ENCODE measurements at regions not wholly inside any gene's neighbourhood (a gene's known extent, or its start where the extent isn't known, plus 50 kb on each side); places are given as distances from the start of the nearest gene placed in this dataset.

DNA sequence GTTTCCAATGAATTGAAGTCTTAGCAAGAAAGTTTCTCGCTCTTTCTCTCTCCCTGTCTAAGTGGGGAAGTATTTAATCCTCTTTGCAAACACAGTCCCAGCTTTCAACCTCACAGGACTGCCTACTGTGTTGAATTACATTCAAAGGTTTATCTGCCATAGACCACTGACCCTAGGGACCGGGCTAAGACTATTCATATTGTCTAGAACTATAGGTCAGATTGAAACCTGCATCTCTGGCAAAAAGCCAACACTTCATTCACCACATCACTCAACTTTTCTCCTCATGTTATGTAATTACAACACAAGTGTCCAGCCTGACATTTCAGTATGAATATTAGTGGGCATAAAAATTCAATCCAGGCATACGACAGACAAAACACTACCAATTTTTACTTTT, 314.7 kb upstream of the RSPO3 start:
- Mint-ChIP-seq H3K4me1 (ENCODE audit: low read depth) (peaks cover 32% of the 10 kb centered on the region), H3K36me3 (ENCODE audit: low read depth) (no peaks in the 10 kb centered on the region), H3K27me3 (ENCODE audit: low read depth) (peaks cover 15% of the 10 kb centered on the region), H3K27ac (ENCODE audit: unreplicated experiment) (no peak overlapping the region), H3K9me3 (ENCODE audit: low read depth) (no peaks in the 10 kb centered on the region), H3K4me3 (ENCODE audit: unreplicated experiment) (no peak overlapping the region)
- no peak for DNase-seq (ENCODE audit: low spot score)
- TF ChIP-seq CTCF (IDR thresholded peaks at IDR 0.05): no peak

GRCh38 chr6:126804332-126805064, 314.0 kb upstream of the RSPO3 start:
- DNase-seq (ENCODE audit: low spot score): no peak
- peak; percentile 89 for TF ChIP-seq CTCF (IDR thresholded peaks at IDR 0.05)
- H3K27ac Mint-ChIP-seq (ENCODE audit: unreplicated experiment): no peak overlapping the region
- peaks cover 32% of the 10 kb centered on the region for H3K4me1 Mint-ChIP-seq (ENCODE audit: low read depth)
- H3K36me3 Mint-ChIP-seq (ENCODE audit: low read depth): no peaks in the 10 kb centered on the region
- H3K4me3 Mint-ChIP-seq (ENCODE audit: unreplicated experiment): no peak overlapping the region
- H3K27me3 Mint-ChIP-seq (ENCODE audit: low read depth): peaks cover 12% of the 10 kb centered on the region
- no peaks in the 10 kb centered on the region for H3K9me3 Mint-ChIP-seq (ENCODE audit: low read depth)

GRCh38 chr6:126805861-126806260, 312.6 kb upstream of the RSPO3 start:
- DNase-seq (ENCODE audit: low spot score): no peak
- Mint-ChIP-seq H3K36me3 (ENCODE audit: low read depth) (no peaks in the 10 kb centered on the region), H3K4me3 (ENCODE audit: unreplicated experiment) (no peak overlapping the region), H3K9me3 (ENCODE audit: low read depth) (no peaks in the 10 kb centered on the region), H3K4me1 (ENCODE audit: low read depth) (peaks cover 37% of the 10 kb centered on the region), H3K27ac (ENCODE audit: unreplicated experiment) (peak overlapping the region; percentile 13), H3K27me3 (ENCODE audit: low read depth) (peaks cover 18% of the 10 kb centered on the region)
- TF ChIP-seq CTCF (IDR thresholded peaks at IDR 0.05): no peak

DNA sequence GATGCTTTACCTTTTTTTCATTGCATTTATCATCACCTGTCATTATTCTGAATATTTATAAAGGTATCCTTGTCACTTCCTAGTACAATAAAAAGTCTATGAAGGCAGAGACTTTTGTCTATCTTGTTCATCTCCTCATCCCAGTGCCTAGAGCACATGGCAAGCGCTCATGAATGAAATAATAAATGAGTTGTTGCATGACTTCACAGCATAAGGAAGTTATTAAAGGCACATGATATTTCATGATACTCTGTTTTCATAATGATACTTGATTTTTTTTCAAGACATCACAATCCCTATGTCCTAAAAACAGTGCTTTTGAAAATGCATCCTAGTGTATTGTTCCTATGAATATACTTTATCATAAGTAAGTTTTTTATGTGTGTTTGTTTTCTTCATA, 310.6 kb upstream of the RSPO3 start:
- TF ChIP-seq CTCF (IDR thresholded peaks at IDR 0.05): no peak
- H3K9me3 Mint-ChIP-seq (ENCODE audit: low read depth): no peaks in the 10 kb centered on the region
- H3K27me3 Mint-ChIP-seq (ENCODE audit: low read depth): peaks cover 18% of the 10 kb centered on the region
- no peaks in the 10 kb centered on the region for H3K36me3 Mint-ChIP-seq (ENCODE audit: low read depth)
- H3K4me3 Mint-ChIP-seq (ENCODE audit: unreplicated experiment): no peak overlapping the region
- no peak for DNase-seq (ENCODE audit: low spot score)
- no peak overlapping the region for H3K27ac Mint-ChIP-seq (ENCODE audit: unreplicated experiment)
- peaks cover 55% of the 10 kb centered on the region for H3K4me1 Mint-ChIP-seq (ENCODE audit: low read depth)

GRCh38 chr6:126811321-126811720, 307.1 kb upstream of the RSPO3 start:
- no peaks in the 10 kb centered on the region for H3K36me3 Mint-ChIP-seq (ENCODE audit: low read depth)

More at GRCh38 chr6:126811321-126811720, 307.1 kb upstream of the RSPO3 start:
- no peak overlapping the region for H3K27ac Mint-ChIP-seq (ENCODE audit: unreplicated experiment)
- H3K4me1 Mint-ChIP-seq (ENCODE audit: low read depth): peaks cover 35% of the 10 kb centered on the region
- peaks cover 22% of the 10 kb centered on the region for H3K27me3 Mint-ChIP-seq (ENCODE audit: low read depth)
- no peak for DNase-seq (ENCODE audit: low spot score)
- no peak overlapping the region for H3K4me3 Mint-ChIP-seq (ENCODE audit: unreplicated experiment)
- TF ChIP-seq CTCF (IDR thresholded peaks at IDR 0.05): no peak
- H3K9me3 Mint-ChIP-seq (ENCODE audit: low read depth): no peaks in the 10 kb centered on the region
